Gastroesophageal sphincter (tissue), 4 donors: ENCODE measurements at regions not wholly inside any gene's neighbourhood (a gene's known extent, or its start where the extent isn't known, plus 50 kb on each side); places are given as distances from the start of the nearest gene placed in this dataset.

Experiments used
- ATAC-seq: fragments of 150-250 bp; one replicate; pipeline ENCODE4 v1.9.1; 2016; ENCODE audit warnings: mild to moderate bottlenecking, moderate library complexity
- H3K27ac ChIP-seq, 4 donors: fragments of 200-600 bp; sonication (generic) in 3 of 4; 1 replicate in 3 of 4; 2 replicates in 1 of 4; pipeline ENCODE4 v1.5.1; 2016 to 2019
- H3K27me3 ChIP-seq: fragments of 200-600 bp; sonication (generic); one replicate; pipeline ENCODE4 v1.5.1; 2019
- H3K36me3 ChIP-seq, 2 donors: fragments of 200-600 bp; sonication (generic); one replicate each; pipeline ENCODE4 v1.5.1; 2019; ENCODE audit warnings: control low read depth in 1 of 2
- H3K4me1 ChIP-seq, 3 donors: fragments of 200-600 bp; sonication (generic); 1 replicate in 2 of 3; 2 replicates in 1 of 3; pipeline ENCODE4 v1.5.1; 2016 to 2019; ENCODE audit warnings: control low read depth in 2 of 3
- H3K4me3 ChIP-seq, 2 donors: fragments of 200-600 bp; sonication (generic); one replicate each; pipeline ENCODE4 v1.5.1; 2019; ENCODE audit warnings: mild to moderate bottlenecking in 1 of 2, moderate library complexity in 1 of 2
- H3K9me3 ChIP-seq, 3 donors: fragments of 200-600 bp; sonication (generic); one replicate each; pipeline ENCODE4 v1.5.1; 2017 to 2019; ENCODE audit warnings: control low read depth in 2 of 3
- EP300 ChIP-seq: sonication (generic); formaldehyde crosslinking; IDR thresholded peaks from one replicate; pipeline ENCODE4 v1.6.1; 2017; ENCODE audit warnings: antibody characterized with exemption, mild to moderate bottlenecking
- POLR2A ChIP-seq, 2 donors: fragments of 450-650 bp; IDR thresholded peaks; one replicate each; pipeline ENCODE4 v1.6.1; 2017; ENCODE audit warnings: antibody characterized with exemption in 2 of 2, mild to moderate bottlenecking in 2 of 2, moderate library complexity in 1 of 2
- POLR2AphosphoS5 ChIP-seq: sonication (generic); formaldehyde crosslinking; IDR thresholded peaks from one replicate; pipeline ENCODE4 v1.6.1; 2017; ENCODE audit warnings: antibody characterized with exemption
- WGBS, 2 donors: methylation state at CpG; one replicate each; pipeline ENCODE4 v1.1.5; 2018; ENCODE audit warnings: low coverage in 1 of 2; 5-methylcytosine and 5-hydroxymethylcytosine counted together
- TF ChIP-seq, protein P1 (sequence below), 4 experiments: fragments of 200-600 bp in 2 of 4; fragments of 450-650 bp in 2 of 4; sonication (generic) in 1 of 4; IDR thresholded peaks; one replicate each; pipeline ENCODE4 v1.5.1; 2017 to 2019; ENCODE audit warnings: antibody characterized with exemption in 4 of 4, mild to moderate bottlenecking in 2 of 4, moderate library complexity in 2 of 4

DNA sequence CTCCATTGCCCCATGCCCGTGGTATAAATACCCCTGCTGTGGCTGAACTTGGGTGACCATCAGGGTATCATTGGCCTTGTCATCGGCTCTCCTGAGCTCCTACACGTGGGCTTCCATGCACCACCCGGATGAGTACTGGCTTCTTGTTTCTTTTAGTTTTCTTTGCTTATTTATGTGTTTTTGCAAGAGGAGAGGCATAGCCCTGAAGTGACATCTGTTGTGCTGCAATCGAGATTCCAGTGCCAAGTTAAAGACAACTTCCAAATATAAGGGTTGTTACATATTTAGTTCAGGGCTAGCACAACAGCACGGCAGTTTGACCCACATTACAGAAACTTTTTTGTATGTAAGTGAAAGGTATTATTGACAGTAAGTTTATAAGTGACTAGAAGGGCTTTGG is 1087.1 kb downstream of the TBC1D22A start:
- no peak overlapping the region for H3K4me3 ChIP-seq
- H3K27me3 ChIP-seq, result peaks cover 22% of the 10 kb centered on the region
- ATAC-seq, result no peak
- no peaks in the 10 kb centered on the region for H3K4me1 ChIP-seq
- WGBS, 2 donors, result 76 to 85% methylated on average over 4 to 5 of the region's 6 CpGs
- no peak overlapping the region for H3K27ac ChIP-seq
- H3K36me3 ChIP-seq, result no peaks in the 10 kb centered on the region
- H3K9me3 ChIP-seq, result no peaks in the 10 kb centered on the region
- no peak for TF ChIP-seq EP300
- TF ChIP-seq, protein P1, sequence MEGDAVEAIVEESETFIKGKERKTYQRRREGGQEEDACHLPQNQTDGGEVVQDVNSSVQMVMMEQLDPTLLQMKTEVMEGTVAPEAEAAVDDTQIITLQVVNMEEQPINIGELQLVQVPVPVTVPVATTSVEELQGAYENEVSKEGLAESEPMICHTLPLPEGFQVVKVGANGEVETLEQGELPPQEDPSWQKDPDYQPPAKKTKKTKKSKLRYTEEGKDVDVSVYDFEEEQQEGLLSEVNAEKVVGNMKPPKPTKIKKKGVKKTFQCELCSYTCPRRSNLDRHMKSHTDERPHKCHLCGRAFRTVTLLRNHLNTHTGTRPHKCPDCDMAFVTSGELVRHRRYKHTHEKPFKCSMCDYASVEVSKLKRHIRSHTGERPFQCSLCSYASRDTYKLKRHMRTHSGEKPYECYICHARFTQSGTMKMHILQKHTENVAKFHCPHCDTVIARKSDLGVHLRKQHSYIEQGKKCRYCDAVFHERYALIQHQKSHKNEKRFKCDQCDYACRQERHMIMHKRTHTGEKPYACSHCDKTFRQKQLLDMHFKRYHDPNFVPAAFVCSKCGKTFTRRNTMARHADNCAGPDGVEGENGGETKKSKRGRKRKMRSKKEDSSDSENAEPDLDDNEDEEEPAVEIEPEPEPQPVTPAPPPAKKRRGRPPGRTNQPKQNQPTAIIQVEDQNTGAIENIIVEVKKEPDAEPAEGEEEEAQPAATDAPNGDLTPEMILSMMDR (IDR thresholded peaks at IDR 0.05), result no peak
- TF ChIP-seq POLR2A (IDR thresholded peaks at IDR 0.05), result no peak
- TF ChIP-seq POLR2AphosphoS5, result no peak

DNA sequence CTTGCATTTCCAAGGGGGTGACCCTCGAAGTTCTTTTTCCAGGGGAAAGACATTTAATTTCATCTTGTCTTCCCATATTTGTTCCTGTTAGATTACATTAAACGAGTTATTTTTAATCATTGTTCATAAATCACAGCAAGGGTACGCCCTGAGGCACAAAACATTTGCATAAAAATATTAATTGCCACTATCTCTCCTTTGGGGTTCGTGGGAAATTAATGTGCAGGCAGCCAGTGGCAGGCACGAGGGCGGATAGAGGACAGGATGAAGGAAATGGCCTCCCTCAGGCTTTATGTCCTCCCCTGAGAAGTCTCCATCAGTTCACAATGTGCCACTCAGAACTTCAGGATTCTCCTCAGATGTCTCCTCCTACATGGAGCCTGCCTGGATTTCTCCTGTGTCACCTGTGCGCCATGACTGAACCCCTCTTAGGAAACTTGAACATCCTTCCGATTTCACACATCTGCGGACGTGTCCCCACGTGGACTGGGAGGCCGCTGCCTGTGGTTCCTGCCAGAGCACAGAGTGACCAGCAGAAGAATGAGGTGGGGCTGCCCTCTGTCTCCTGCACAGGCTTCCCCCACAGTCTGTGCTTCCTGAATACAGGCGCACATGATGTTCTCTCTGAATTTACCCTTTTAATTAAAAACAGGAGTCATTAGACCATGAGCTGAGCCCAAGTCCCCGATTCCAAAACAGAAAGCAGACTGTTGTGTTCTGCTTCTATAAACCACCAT is 1085.9 kb downstream of the TBC1D22A start:
- no peak overlapping the region for H3K27ac ChIP-seq
- H3K4me3 ChIP-seq, result no peak overlapping the region
- WGBS, 2 donors, result 69 to 93% methylated on average over 6 to 10 of the region's 14 CpGs
- H3K4me1 ChIP-seq, result no peaks in the 10 kb centered on the region
- H3K36me3 ChIP-seq, result no peaks in the 10 kb centered on the region
- no peak for ATAC-seq
- H3K9me3 ChIP-seq, result no peaks in the 10 kb centered on the region
- peaks cover 34% of the 10 kb centered on the region for H3K27me3 ChIP-seq
- TF ChIP-seq, protein P1 (IDR thresholded peaks at IDR 0.05), result no peak
- TF ChIP-seq POLR2AphosphoS5 (no peak), POLR2A (IDR thresholded peaks at IDR 0.05) (no peak), EP300 (no peak)

DNA sequence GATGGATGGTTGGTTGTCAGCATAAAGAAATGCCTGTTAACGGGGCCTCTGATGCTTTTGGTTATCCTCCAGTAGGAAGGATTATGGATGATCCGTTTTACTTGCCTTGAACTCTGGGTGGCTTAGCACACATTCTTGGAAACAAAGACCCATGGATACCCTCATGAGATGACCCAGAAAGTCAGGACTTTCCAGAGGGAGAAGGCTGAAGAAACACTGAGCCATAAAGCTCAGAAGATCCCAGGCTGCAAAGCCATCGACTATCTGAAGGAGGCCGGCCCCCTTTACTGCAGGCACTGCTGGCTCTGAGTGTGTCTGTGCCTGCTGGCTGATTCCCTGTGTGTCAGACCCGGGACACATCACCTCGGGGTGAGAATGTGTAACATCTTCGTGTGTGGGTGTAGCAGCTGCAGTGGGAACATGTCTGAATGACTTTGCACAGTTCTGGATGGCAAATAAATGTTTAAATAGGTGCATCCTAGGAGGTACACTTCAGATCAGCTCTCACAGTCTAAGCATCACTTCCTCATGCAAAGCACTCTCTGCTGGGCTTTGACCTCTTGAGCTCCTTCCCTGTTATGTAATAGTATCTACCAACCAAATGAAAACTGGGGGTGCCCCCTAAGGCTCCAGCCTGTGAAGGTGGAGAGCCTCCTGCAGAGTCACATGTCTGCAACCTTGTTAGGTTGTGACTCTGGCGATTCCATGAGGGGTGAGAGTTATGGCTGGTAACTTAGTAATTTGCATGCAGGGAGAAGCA is 1084.9 kb downstream of the TBC1D22A start:
- WGBS, 2 donors, result 47 to 60% methylated on average over 2 to 7 of the region's 8 CpGs

DNA sequence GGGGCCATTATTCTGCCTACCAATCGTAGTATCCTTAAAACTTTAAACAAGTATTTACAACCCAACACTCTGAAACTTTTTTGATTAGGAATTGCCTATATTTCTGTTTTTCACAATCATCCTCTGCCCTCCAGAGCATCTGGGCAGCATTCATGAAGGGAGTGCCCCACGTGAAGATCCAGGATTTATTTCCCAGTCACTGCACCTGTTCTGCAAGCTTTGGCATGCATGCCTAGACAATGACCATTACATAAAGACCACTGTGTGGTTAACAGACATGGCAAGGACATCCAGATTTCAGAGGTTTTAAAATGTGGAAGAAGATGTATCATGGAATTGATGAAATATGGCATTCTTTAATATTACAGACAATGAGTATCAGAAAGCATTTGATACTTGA is 1083.8 kb downstream of the TBC1D22A start:
- WGBS, 2 donors, result 57 to 65% methylated on average over 1 to 2 of the region's 2 CpGs
- Histone ChIP-seq H3K36me3 (no peaks in the 10 kb centered on the region), H3K4me3 (no peak overlapping the region), H3K4me1 (no peaks in the 10 kb centered on the region), H3K27ac (no peak overlapping the region), H3K9me3 (no peaks in the 10 kb centered on the region), H3K27me3 (peaks cover 52% of the 10 kb centered on the region)
- ATAC-seq, result no peak
- TF ChIP-seq POLR2AphosphoS5 (no peak), POLR2A (IDR thresholded peaks at IDR 0.05) (no peak), EP300 (no peak)
- TF ChIP-seq, protein P1 (IDR thresholded peaks at IDR 0.05), result no peak

More for the DNA sequence above, 1084.9 kb downstream of the TBC1D22A start:
- Histone ChIP-seq H3K27me3 (peaks cover 44% of the 10 kb centered on the region), H3K4me3 (no peak overlapping the region), H3K27ac (no peak overlapping the region), H3K9me3 (no peaks in the 10 kb centered on the region), H3K36me3 (no peaks in the 10 kb centered on the region), H3K4me1 (no peaks in the 10 kb centered on the region)
- TF ChIP-seq, protein P1 (IDR thresholded peaks at IDR 0.05), result no peak
- TF ChIP-seq POLR2AphosphoS5, result no peak
- no peak for TF ChIP-seq EP300
- no peak for TF ChIP-seq POLR2A (IDR thresholded peaks at IDR 0.05)
- no peak for ATAC-seq
